ENCODE measurements at regions not wholly inside any gene's neighbourhood (a gene's known extent, or its start where the extent isn't known, plus 50 kb on each side); places are given as distances from the start of the nearest gene placed in this dataset.

DNA sequence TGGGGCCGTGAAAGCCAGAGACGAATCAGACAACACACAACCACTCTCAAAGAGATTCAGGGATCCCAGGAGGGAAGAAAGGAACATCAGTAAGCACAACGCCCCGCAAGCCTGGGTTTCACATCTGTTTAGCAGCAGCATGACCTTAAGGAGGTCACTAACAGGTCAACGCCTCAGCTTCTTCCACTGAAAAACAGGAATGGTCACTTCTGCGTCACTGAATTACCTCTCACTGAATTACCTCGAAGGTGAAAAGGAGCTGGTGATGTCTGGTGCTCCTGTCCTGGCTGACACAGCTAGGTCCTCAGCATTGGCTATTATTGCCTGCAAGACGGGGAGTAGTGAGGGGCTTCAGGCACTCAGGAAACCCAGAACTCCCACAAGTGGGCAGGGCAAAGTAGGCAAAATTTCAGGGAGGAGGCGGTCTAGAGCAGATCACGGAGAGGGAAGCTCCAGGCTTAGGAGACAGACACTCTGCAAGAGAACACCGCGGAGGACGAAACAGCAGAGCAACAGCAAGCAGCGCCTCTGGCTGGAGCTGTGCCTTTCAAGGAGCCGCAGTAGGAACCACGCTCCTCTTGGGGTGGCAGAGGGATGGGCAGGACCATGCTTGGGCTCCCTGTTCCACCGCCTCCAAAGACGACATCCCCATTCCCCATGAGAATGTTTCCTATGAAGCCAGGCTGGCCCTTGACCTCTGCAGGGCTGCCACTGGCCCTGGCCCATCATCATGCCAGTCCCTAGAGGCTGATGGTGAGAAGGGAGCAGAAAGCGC, 108.4 kb downstream of the SINHCAF start:
- Histone ChIP-seq H3K4me2 (ENCODE audit: low read depth, low read length, poor library complexity, severe bottlenecking) (no peak overlapping the region), H2AFZ (ENCODE audit: low read length) (no peak overlapping the region)

DNA sequence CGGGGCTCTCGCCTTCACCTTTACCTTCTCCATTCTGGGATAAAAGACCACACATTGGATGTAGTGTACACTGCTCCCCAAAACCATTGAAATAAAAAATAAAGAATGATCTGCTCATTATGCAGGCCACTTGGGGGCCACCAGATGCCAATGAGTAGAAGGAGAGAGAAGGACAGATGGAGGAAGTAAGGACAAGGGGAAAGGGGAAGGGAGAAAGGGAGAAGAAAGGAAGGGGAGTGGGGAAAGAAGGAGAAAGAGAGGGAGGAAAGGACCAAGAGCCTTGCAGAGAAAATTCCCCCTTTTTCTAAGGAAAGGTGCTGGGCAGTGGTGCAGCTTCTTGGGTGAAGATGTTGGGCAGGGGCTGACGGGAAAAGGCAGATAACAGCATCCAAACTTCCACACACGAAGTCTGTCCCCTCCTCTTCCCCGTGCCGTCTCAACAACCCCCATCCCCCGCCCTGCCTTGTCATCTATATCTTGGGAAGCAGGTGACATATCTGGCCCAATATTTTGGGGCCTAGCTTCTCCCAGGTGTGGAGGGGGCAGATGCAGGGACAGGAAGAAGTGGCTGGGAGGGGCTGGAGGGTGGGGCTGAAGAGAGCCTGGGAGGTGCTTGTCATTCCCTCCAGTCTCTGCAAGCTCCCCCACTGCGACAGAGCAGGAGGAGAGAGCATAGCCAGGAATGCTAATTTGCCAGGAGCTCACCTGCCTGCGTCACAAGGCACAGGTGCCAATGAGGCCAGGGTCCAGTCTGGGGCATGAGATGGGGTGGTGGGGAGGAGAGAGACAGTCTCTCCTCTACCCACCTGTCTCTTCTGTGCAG, 107.5 kb downstream of the SINHCAF start:
- Histone ChIP-seq H3K36me3 (ENCODE audit: insufficient read depth, low read length) (no peaks in the 10 kb centered on the region), H3F3A (ENCODE audit: low read depth) (no peaks in the 10 kb centered on the region), H3K9me2 (replicated peaks; ENCODE audit: low read depth, low read length) (no peaks in the 10 kb centered on the region), H3K4me2 (ENCODE audit: low read depth, low read length, poor library complexity, severe bottlenecking) (no peak overlapping the region), H3K9me3 (ENCODE audit: insufficient read depth, low read depth, low read length) (no peaks in the 10 kb centered on the region), H4K20me1 (ENCODE audit: insufficient read depth, low read length, poor library complexity, severe bottlenecking) (no peaks in the 10 kb centered on the region), H3K9ac (ENCODE audit: low read depth, low read length, poor library complexity, severe bottlenecking) (no peak overlapping the region), H2AFZ (ENCODE audit: low read length) (no peak overlapping the region), H3K27me3 (ENCODE audit: insufficient read depth, low read length, poor library complexity, severe bottlenecking) (no peaks in the 10 kb centered on the region), H3K79me2 (ENCODE audit: insufficient read depth, low read length) (no peaks in the 10 kb centered on the region), H3K4me3 (ENCODE audit: low read length, poor library complexity, severe bottlenecking) (no peak overlapping the region), H3K4me1 (ENCODE audit: insufficient read depth, low read length, poor library complexity, severe bottlenecking) (no peaks in the 10 kb centered on the region)
- no peak for TF ChIP-seq EZH2phosphoT487 (IDR thresholded peaks at IDR 0.05; ENCODE audit: borderline replicate concordance)

More for the DNA sequence above, 108.4 kb downstream of the SINHCAF start:
- Histone ChIP-seq H3K4me1 (ENCODE audit: insufficient read depth, low read length, poor library complexity, severe bottlenecking) (no peaks in the 10 kb centered on the region), H3F3A (ENCODE audit: low read depth) (no peaks in the 10 kb centered on the region), H3K27me3 (ENCODE audit: insufficient read depth, low read length, poor library complexity, severe bottlenecking) (no peaks in the 10 kb centered on the region), H3K36me3 (ENCODE audit: insufficient read depth, low read length) (no peaks in the 10 kb centered on the region), H3K9me3 (ENCODE audit: insufficient read depth, low read depth, low read length) (no peaks in the 10 kb centered on the region), H3K9ac (ENCODE audit: low read depth, low read length, poor library complexity, severe bottlenecking) (no peak overlapping the region), H3K9me2 (replicated peaks; ENCODE audit: low read depth, low read length) (no peaks in the 10 kb centered on the region), H3K79me2 (ENCODE audit: insufficient read depth, low read length) (no peaks in the 10 kb centered on the region), H4K20me1 (ENCODE audit: insufficient read depth, low read length, poor library complexity, severe bottlenecking) (no peaks in the 10 kb centered on the region), H3K4me3 (ENCODE audit: low read length, poor library complexity, severe bottlenecking) (no peak overlapping the region)
- no peak for TF ChIP-seq EZH2phosphoT487 (IDR thresholded peaks at IDR 0.05; ENCODE audit: borderline replicate concordance)
- TF ChIP-seq, protein P1, sequence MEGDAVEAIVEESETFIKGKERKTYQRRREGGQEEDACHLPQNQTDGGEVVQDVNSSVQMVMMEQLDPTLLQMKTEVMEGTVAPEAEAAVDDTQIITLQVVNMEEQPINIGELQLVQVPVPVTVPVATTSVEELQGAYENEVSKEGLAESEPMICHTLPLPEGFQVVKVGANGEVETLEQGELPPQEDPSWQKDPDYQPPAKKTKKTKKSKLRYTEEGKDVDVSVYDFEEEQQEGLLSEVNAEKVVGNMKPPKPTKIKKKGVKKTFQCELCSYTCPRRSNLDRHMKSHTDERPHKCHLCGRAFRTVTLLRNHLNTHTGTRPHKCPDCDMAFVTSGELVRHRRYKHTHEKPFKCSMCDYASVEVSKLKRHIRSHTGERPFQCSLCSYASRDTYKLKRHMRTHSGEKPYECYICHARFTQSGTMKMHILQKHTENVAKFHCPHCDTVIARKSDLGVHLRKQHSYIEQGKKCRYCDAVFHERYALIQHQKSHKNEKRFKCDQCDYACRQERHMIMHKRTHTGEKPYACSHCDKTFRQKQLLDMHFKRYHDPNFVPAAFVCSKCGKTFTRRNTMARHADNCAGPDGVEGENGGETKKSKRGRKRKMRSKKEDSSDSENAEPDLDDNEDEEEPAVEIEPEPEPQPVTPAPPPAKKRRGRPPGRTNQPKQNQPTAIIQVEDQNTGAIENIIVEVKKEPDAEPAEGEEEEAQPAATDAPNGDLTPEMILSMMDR (conservative IDR thresholded peaks at IDR 0.05; ENCODE audit: low read length), result no peak

DNA sequence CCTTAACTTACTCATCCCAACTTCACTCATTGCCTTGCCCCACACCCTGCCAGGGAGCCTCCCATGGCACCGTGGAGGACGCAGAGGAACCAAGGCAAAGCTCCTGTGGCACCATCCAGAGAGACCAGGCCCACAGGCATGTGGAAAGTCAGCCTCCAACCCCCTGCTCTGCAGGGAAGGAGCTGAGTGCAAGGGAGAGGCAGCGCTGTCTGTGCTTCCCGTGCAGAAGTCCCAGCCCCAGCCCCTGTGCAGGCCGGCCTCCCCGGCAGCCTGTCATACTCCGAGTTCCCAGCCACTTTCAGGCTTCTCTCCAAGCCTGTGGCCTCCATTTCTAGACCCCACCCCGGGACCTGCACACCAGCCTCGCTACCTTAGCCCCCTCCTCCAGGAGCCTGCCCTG, 106.4 kb downstream of the SINHCAF start:
- no peak overlapping the region for H3K4me2 ChIP-seq (ENCODE audit: low read depth, low read length, poor library complexity, severe bottlenecking)
- TF ChIP-seq EZH2phosphoT487 (IDR thresholded peaks at IDR 0.05; ENCODE audit: borderline replicate concordance), result no peak
- TF ChIP-seq, protein P1 (conservative IDR thresholded peaks at IDR 0.05; ENCODE audit: low read length), result no peak
- H3K27me3 ChIP-seq (ENCODE audit: insufficient read depth, low read length, poor library complexity, severe bottlenecking), result no peaks in the 10 kb centered on the region

More for the DNA sequence above, 106.4 kb downstream of the SINHCAF start:
- no peaks in the 10 kb centered on the region for H3K36me3 ChIP-seq (ENCODE audit: insufficient read depth, low read length)
- no peaks in the 10 kb centered on the region for H3K9me2 ChIP-seq (replicated peaks; ENCODE audit: low read depth, low read length)
- H3K4me1 ChIP-seq (ENCODE audit: insufficient read depth, low read length, poor library complexity, severe bottlenecking), result no peaks in the 10 kb centered on the region
- H3K9ac ChIP-seq (ENCODE audit: low read depth, low read length, poor library complexity, severe bottlenecking), result no peak overlapping the region
- H3F3A ChIP-seq (ENCODE audit: low read depth), result no peaks in the 10 kb centered on the region
- H3K79me2 ChIP-seq (ENCODE audit: insufficient read depth, low read length), result no peaks in the 10 kb centered on the region
- no peak overlapping the region for H2AFZ ChIP-seq (ENCODE audit: low read length)
- no peak overlapping the region for H3K4me3 ChIP-seq (ENCODE audit: low read length, poor library complexity, severe bottlenecking)
- H3K9me3 ChIP-seq (ENCODE audit: insufficient read depth, low read depth, low read length), result no peaks in the 10 kb centered on the region
- H4K20me1 ChIP-seq (ENCODE audit: insufficient read depth, low read length, poor library complexity, severe bottlenecking), result no peaks in the 10 kb centered on the region
